HG03565 (cell line): ENCODE measurements at regions not wholly inside any gene's neighbourhood (a gene's known extent, or its start where the extent isn't known, plus 50 kb on each side); places are given as distances from the start of the nearest gene placed in this dataset.

Experiments
- ATAC-seq: cut with Tn5 transposase; IDR thresholded peaks from one replicate; pipeline ENCODE4 v1.9.1; 2021; ENCODE audit warnings: mild to moderate bottlenecking, moderate library complexity; ENCODE audit not compliant: unreplicated experiment

DNA sequence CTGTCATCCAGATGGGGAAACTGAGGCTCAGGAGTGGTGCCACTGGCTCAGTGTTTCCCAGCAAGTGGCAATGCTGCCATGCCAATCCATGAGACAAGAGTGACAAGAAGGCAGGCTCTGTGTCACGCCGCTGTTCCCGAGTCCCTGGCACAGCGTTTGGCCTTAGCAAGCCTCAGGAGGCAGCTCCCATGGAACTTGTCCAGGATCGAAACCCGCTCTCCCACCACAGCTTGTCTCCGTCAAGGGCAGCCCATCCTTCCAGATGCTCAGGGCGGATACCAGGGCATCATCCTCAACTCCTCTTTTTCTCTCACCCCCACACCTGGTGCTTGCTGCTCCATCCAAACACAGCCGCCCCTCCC lies 110.6 kb upstream of the PTPN1 start:
- no peak for ATAC-seq

DNA sequence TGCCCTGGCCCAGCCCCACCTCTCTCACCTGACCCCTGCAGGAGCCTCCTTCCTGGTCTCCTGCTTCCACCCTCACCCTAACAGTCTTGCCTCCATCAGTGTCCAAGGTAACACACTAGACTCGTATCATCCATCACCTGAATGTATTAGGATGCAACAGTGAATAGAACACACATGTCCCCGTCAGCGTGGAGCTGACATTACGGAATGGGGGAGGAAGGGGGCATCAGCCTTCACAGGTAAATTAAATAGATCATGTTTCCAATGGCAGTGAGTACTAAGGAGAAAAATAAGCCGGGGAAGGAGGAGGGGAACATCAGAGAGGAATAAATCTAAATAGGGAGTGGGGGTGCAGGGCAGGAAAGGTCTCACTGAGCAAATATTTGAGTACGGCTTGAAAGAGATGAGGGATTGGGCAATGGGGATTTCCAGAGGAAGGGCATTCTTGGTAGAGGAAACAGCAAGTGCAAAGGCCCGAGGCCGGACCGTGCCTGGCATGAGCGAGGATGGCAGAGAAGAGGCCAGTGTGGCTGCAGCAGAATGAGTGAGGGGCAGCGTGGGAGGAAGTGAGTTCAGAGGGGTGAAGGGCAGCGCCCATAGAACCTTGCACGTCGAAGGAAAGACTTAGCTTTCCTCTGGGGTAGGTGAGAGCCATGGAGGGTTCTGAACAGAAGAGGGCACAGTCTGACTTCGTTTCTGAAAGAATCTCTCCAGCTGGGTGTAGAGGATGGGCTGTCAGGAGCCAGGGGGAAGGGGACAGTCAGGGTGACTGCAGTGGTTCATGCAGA lies 110.1 kb upstream of the PTPN1 start:
- ATAC-seq: no peak

DNA sequence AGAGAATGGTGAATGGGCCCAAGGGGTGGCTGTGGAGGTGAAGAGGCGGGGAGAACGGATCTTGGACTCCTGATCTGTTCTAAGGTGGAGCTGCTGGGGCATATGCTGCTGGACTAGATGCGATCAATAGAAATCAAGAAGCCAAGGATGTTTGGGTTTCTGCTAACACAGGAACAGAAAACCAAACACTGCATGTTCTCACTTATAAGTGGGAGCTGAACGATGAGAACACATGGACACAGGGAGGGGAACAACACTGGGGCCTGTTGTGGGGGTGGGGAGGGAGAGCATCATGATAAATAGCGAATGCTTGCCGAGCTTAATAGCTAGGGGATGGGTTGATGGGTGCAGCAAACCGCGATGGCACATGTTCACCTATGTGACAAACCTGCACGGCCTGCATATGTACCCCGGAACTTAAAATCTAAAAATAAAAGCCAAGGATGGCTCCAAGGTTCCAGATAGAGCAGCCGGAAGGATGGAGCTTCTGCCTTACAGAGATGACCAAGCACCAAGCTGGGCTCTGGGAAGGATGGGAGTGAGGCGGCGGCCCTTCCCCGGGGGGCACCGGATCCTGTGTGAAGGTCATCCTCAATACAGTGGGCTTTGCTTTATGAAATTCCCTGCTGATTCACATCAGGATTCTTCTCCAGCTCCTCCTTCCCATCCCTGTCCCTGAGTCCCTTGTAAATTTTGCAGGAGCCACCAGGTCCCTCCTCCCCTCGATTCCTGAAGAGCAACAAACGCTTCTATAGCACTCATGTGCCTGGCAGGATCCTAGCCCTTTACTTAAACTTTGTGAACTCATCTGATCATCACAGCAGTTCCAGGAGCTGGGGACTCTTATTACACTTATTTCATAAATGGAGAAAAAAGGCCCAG lies 109.2 kb upstream of the PTPN1 start:
- no peak for ATAC-seq

DNA sequence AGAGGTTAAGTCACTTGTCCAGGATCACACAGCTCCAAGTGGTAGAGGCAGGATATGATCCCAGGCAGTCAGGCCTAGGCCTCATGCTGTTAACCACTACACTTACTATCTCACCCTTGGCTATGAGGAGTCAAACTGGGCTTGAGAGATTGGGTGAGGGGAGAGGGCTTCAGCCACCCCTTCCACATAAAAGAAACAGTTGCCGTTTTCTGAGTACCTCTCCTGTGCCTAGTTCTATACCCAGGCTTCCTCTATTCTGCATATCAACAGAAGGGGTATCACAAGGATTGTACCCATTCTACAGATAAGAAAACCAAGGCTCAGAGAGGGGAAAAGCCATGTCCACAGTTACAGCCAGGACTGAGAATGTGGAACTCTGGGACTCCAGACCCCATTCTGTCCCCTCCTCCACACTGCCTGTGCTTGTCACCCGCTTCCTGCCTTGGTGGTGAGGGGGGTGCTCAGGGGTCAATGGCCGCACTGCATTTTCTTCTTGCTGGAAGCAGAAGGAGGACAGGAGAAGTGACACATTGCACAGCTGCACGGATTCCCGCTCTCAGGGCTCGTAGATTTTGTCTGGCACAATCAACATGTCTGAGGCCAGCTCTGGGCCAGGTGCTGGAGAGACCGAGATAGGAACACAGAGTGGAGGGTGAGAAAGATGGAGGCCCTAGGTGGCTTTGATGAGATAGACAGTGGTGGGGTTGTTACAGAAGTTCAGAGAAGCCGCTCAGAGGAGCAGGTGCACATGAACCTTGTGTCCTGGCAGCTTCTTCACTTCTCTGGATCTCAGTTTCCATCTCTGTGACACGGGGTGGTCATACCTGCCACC lies 108.4 kb upstream of the PTPN1 start:
- ATAC-seq: no peak

DNA sequence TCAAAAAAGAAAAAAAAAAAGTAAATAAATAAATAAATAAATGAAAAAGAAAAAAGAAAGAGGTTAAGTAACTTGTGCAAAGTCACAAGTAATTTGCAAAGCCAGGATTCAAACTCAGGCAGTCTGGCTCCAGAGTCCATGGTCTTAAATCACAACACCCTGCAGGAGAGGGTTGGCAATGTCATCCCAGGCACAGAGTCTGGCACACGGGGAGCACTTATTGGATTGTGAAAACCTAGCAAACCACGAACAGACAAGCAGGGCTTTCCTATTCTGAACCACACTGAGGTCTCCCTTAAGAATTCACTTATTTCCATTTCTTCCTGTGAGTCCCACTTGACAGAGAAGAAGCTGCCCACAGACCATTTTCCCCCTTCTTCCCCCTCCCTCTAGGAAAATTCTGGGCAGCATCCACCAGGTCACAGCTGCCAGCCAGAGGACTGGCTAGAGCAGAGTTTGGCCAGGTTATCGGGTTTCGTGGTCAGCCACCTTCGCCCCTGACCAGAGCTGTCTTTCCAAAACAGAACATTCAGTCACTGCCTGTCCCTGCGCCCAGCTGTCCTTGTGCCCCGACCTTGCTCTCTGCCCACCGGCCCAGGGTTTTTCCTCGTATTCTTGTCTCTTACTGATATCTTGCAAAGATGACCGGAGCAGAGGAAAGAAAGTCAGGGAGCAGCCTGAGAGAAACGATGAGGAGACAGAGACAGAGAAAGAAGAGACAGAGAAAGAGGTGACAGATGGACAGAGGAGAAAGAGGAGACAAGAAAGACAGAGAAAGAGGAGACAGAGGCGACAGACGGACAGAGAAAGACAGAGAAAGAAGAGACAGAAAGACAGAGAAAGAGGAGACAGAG lies 106.4 kb upstream of the PTPN1 start:
- ATAC-seq: no peak

DNA sequence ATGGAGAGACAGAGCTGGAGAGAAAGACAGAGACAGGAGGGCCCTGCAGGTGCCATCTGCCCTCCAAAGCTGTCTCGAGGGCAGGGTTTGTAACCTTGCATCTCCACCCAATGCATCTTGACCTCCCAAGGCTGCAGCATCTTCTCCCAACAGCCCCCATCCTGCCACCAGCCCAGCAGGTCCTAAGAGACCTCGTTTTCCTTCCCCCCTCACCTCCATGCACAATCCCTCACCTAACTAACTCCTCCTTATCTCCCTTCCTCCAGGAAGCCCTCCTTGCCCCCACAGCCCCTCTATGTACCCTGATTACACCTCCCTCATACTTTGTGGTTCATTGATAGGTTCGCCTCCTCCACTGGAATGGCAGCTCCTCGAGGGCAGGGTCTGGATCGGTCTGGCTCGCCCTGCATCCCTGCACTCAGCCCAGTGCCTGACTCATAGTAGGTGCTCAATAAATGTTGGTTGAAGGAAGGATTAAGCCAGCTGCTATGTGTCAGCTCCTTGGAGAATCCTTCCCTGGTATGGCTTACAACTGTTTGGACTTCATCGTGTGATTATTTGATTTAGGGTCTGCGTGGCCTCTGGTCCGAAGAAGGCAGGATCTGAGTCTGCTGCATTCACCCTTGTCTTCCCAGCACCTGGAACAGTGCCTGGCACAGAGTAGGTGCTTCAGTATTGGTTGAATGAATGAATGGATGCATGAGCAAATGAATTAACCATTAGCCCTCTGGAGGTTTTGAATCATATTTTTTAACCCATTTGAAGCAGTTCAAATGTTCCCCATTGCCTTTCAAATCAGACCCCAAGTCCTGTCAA lies 105.6 kb upstream of the PTPN1 start:
- ATAC-seq: no peak

DNA sequence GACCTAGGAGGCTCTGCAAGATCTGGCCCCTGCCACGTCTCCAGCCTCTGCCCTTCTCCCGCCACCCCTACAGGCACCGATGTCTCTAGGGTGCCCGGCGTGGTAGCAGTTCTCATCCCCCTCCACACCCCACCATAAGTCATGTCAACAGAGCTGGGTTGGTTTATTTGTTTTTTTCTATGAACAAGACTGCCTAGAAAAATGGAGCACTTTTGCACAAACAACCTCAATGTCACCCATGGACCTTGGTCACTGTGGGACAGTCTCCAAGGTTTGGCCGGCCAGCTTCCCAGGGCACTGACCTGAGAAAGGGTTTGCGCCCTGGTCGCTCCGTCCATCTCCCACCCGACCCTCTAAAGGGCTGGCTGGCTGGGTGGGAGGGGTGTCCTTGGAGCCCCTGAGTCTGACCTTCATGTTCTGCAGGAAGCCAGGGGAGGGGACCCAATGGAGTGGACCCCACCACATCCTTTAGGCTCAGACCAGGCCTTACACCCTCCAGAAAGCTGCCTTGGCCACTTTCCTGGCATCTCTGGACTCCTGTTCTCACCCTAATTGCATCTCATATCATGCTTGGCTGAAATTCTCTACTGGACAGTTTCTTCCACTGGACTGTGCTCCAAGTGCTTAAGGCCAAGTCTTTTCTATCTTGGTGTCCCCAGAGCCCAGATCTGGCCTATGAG lies 104.8 kb upstream of the PTPN1 start:
- ATAC-seq: no peak

DNA sequence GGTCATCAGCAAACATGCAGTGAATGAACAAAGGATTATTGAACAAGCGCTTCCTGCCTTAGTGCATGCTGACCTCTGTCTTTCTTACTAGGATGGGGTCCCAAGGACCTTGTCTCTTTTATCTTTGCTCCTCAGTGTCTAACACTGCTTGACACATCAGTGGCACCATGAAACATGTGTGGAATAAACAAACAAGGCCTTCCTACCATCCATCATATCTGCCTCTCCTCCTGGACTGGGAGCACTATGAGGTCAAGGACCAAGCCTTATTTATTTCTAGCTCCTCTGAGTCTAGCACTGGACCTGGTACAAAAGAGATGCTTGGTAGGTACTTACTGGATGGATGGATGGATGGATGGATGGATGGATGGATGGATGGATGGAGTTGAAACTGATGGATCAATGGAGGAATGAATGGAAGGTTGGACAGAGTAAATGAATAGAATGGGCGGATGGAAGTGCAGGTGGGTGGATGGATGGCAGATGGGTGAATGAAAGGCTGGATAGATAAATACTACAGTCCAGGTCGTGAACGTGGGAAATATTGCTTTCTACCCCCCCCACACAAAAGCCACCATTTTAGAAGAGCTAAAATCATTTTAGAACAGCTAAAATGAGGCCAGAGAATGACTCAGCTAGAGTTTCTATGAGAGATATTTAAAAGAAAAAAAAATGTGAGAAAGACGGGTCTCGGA lies 104.1 kb upstream of the PTPN1 start:
- no peak for ATAC-seq

DNA sequence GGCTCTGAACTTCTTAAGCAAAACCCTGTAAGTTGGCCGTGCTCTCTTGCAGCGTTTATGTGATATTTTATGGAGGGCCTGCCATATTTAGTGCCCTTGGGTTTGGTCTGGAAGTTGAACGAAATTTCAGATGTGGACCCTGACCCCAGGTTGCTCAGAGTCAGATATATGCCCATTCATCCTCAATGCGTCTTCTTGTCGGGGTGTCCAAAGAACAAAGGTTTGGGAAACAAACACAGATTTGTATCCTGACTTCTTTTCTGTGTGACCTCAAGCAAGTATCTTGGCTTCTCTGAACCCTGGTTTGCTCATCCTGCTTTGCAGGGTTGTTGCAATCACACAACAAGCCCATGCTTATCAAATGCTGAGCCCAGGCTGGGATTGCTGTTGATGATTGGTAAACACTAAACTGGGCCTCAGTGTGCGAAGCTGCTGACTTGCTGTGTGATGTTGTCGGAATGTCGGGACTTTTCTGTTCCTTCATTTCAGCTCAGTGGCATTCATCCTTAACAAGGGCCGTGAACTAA lies 103.5 kb upstream of the PTPN1 start:
- no peak for ATAC-seq

DNA sequence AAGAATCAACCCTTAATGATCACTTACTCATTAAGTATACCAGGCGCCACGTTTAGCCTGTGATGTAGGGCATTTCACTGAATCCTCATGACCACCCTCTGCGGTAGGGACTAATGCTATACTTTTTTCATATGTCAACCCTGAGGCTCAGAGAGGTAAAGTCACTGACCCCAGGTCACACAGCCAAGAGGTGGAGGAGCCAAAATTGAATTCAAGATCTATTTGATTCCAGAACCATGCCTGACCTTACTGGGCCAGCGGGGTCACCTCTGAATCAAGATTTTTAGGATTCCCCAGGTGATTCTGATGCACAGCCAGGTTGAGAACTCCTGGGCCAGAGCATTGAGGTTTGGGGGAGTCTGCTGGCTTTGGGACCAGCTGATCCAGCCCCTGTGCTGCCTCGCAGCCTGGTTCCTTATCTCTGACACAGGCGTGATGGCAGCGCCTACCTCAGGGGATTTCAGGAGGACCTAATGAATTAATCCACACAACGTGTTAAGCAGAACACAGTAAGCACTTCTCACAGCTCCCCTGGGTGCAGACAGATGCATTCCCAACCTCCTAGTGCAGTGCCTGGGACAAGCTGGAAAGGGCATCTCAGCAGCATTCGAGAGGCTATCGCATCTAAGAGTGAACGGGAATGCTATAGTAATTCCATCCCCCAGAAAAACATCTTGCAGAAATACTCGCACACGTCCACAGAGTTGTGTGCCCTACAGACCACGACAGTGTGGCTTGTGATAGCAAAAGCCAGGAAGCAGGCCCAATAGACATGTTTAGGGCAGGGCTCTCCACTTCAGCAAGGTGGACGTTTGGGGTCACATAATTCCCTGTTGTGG lies 101.4 kb upstream of the PTPN1 start:
- no peak for ATAC-seq

DNA sequence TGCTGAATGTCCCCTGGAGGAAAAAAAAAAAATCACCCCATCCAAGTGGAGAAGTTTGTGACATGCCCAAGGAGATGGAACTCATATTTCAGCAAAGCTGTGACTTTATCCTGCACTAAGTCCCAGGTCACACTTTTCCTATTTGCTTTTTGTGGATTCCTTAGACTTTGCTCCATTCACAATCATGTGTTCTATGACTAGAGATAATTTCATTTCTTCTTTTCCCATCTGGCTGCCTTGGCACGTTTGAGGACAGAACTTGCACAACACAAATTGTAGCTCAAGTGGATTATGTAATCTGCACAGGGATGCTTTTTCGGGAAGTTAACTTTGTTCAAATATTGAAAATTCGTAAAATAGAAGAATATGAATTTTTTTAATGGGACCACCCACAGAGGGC lies 100.7 kb upstream of the PTPN1 start:
- ATAC-seq: no peak

DNA sequence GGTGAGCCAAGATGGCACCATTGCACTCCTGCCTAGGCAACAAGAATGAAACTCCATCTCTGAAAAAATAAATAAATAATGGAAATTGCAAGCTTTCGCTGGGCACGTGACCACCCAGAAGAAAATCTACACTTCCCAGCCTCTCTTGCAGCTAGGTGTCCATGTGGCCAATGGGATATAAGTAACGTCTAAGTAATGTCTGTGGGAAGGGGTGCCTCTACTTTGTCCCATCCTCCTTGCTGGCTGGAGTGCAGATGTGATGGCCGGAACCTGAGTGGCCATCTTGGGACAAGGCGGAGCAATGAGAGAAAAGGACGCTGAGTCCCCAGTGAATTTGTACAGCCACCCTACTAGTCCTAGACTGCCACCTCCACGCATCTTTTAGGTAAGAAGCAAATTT lies 99.8 kb upstream of the PTPN1 start:
- ATAC-seq: no peak

DNA sequence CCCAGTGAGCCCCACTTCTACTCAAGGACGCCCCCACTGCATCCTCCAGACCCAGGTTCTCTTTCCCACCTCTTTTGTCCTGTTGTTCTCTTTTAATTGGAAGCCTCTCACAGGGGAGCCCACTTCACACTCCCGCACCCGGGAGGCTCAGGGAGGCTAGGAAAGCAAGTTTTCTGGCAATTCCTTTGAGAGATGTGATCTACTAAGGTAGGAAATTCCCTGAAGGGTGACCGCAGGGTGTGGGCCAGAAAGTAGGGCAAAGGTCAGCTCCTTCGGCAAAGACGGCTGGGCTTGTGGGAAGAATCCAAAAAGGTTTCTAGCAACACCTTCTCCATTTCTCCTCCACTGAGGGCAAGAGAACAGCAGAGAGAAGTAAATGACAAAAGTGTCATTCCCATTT lies 98.1 kb upstream of the PTPN1 start:
- no peak for ATAC-seq

DNA sequence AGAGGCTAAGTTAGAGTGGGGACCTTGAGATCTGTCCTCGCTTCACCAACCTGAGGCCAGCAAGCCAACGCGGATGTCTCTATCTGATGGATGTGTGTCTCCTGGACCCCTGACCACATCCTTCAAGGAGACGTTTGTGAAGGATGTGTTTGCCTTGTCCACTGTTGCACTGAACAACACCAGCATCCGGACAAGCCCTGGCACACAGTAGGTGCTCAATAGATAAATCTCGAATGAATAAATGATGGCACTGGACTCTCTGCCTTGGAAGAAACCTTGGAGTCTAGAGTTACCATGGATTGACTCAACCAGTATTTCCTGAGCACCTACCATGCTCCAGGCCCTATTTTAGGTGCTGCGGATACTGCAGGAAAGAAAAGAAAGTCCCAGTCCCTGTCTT lies 97.7 kb upstream of the PTPN1 start:
- no peak for ATAC-seq

DNA sequence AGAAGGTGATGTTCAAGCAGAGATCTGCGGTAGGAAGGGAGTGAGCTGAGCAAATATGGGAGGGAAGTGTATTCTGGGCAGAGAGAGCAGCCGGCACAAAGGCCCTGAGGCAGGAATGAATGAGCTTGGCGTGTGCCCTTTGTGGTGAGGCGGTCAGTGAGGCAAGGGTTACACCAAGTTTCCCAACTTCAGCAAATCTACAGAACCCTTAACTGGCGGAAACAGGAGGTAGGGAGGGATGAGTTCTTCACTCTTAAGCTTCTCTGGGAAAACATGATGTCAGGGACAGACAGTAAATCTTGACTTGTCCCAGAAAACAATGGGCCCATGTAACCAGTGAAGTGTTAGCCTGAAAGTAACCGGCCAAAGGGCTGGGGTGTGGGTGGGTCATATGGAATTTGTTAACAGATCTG lies 97.1 kb upstream of the PTPN1 start:
- ATAC-seq: no peak

DNA sequence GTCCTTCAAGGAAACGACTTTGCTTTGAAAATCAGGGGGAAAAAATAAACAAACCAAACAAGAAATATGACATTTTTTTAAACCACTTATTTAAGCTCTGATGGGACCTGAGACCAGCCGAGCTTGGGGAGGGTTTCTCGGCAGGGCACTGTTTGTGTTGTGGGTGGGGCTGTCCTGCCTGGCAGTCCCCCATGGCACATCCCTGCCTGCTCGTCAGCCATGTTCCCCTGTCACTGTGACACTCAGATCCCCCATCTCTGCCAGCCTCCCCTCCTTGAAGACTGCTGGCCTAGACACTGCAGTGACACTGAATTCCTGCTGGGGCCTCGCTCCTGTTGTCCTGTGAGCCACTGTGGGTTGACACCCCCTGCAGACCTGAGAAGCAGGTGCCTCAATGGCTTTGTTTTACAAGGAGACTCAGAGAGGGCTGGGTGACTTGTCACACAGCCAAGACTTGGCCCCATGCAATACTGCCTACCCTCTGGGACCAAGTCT lies 95.1 kb upstream of the PTPN1 start:
- no peak for ATAC-seq
